Body of pancreas (tissue), 4 donors: ENCODE measurements at regions not wholly inside any gene's neighbourhood (a gene's known extent, or its start where the extent isn't known, plus 50 kb on each side); places are given as distances from the start of the nearest gene placed in this dataset.

Source experiments
- ATAC-seq: fragments of 150-250 bp; one replicate; pipeline ENCODE4 v1.9.1; 2016
- DNase-seq, 4 donors: peaks; one replicate each; pipeline ENCODE4 v3.0.0-alpha.2; 2019
- H3K27ac ChIP-seq, 4 donors: fragments of 200-600 bp; sonication (generic); 1 replicate in 3 of 4; 2 replicates in 1 of 4; pipeline versions ENCODE4 v1.5.1 to v1.6.1; 2016 to 2019; ENCODE audit warnings: mild to moderate bottlenecking in 1 of 4, mixed read lengths in 1 of 4, moderate library complexity in 1 of 4
- H3K27me3 ChIP-seq, 2 donors: fragments of 200-600 bp; sonication (generic); one replicate each; pipeline ENCODE4 v1.6.0; 2016; ENCODE audit warnings: mild to moderate bottlenecking in 1 of 2
- H3K36me3 ChIP-seq, 2 donors: fragments of 200-600 bp; sonication (generic); replicated peaks in 1 of 2; 2 replicates each; pipeline ENCODE4 v1.5.1; 2016; ENCODE audit warnings: low read depth in 2 of 2; ENCODE audit not compliant: insufficient read depth in 1 of 2
- H3K4me1 ChIP-seq: fragments of 200-600 bp; sonication (generic); one replicate; pipeline ENCODE4 v1.6.0; 2016
- H3K4me3 ChIP-seq, 2 donors: fragments of 200-600 bp; sonication (generic); 1 replicate in 1 of 2; 2 replicates in 1 of 2; pipeline ENCODE4 v1.5.1; 2016 to 2019
- H3K9me3 ChIP-seq, 3 donors: fragments of 200-600 bp; sonication (generic); 1 replicate in 2 of 3; 2 replicates in 1 of 3; pipeline ENCODE4 v1.5.1; 2016
- POLR2A ChIP-seq, 3 donors: fragments of 450-650 bp; IDR thresholded peaks; one replicate each; pipeline ENCODE4 v1.6.1; 2016; ENCODE audit warnings: antibody characterized with exemption in 3 of 3, mild to moderate bottlenecking in 2 of 3
- WGBS, 2 donors: methylation state at CpG; one replicate each; pipeline ENCODE4 v1.1.5; 2017; 5-methylcytosine and 5-hydroxymethylcytosine counted together
- intact Hi-C: fragments of 100-400 bp; cut with DNase I; formaldehyde crosslinking; loops from one replicate; pipeline ENCODE4 v1.15.1; 2023
- TF ChIP-seq, protein P1 (sequence below), 7 experiments: fragments of 450-650 bp in 4 of 7; fragments of 200-600 bp in 3 of 7; sonication (generic) in 3 of 7; IDR thresholded peaks; one replicate each; pipeline ENCODE4 v1.5.1; 2016 to 2019; ENCODE audit warnings: antibody characterized with exemption in 7 of 7

DNA sequence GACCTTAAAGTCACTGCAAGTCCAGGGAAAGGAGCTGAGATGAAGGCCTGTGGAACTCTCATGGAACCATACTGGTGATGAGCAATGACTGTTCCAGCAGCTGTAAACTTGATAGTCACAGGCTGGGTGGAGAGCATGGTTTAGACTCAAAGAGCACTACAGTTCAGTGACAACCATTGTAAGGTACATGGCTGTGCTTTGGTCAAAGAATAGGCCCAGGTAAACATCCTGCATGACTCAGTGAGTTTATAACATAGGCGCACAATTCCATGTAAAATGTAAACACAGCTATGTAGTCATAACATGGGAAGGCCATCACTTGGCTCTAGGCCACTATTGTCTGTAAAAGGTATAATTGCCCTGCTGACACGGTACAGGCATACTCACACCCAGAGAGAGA, 119.3 kb upstream of the FSCB start:
- Histone ChIP-seq H3K4me3 (no peak overlapping the region), H3K36me3 (no peaks in the 10 kb centered on the region), H3K4me1 (no peaks in the 10 kb centered on the region), H3K27me3 (no peaks in the 10 kb centered on the region), H3K27ac (no peak overlapping the region), H3K9me3 (no peaks in the 10 kb centered on the region)
- no peak for ATAC-seq
- TF ChIP-seq, protein P1, sequence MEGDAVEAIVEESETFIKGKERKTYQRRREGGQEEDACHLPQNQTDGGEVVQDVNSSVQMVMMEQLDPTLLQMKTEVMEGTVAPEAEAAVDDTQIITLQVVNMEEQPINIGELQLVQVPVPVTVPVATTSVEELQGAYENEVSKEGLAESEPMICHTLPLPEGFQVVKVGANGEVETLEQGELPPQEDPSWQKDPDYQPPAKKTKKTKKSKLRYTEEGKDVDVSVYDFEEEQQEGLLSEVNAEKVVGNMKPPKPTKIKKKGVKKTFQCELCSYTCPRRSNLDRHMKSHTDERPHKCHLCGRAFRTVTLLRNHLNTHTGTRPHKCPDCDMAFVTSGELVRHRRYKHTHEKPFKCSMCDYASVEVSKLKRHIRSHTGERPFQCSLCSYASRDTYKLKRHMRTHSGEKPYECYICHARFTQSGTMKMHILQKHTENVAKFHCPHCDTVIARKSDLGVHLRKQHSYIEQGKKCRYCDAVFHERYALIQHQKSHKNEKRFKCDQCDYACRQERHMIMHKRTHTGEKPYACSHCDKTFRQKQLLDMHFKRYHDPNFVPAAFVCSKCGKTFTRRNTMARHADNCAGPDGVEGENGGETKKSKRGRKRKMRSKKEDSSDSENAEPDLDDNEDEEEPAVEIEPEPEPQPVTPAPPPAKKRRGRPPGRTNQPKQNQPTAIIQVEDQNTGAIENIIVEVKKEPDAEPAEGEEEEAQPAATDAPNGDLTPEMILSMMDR (IDR thresholded peaks at IDR 0.05) = no peak
- no peak for TF ChIP-seq POLR2A (IDR thresholded peaks at IDR 0.05)
- intact Hi-C loops = no loop called here
- no peak for DNase-seq
- whole genome bisulfite sequencing, 2 donors = 85 to 90% methylated on average over 2 of the region's 2 CpGs

DNA sequence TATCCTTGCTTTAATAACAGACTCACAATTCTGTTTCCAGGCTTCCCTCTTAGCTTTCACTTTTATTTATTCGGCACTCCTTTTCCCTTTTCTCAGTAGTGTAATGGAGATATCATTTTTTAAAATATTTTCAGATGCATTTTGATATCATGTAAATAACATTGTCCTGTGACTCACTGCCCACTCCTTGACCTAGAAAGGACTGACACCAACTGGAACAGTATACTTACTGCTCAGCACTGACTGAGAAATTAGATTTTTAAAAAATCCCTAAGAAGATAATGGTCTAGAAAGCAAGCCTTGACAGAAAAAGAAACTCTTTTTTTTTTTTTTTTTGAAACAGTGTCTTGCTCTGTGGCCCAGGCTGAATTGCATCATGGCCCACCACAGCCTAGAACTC, 118.0 kb upstream of the FSCB start:
- WGBS, 2 donors = 69 to 76% methylated on average over 1 of the region's 1 CpG

DNA sequence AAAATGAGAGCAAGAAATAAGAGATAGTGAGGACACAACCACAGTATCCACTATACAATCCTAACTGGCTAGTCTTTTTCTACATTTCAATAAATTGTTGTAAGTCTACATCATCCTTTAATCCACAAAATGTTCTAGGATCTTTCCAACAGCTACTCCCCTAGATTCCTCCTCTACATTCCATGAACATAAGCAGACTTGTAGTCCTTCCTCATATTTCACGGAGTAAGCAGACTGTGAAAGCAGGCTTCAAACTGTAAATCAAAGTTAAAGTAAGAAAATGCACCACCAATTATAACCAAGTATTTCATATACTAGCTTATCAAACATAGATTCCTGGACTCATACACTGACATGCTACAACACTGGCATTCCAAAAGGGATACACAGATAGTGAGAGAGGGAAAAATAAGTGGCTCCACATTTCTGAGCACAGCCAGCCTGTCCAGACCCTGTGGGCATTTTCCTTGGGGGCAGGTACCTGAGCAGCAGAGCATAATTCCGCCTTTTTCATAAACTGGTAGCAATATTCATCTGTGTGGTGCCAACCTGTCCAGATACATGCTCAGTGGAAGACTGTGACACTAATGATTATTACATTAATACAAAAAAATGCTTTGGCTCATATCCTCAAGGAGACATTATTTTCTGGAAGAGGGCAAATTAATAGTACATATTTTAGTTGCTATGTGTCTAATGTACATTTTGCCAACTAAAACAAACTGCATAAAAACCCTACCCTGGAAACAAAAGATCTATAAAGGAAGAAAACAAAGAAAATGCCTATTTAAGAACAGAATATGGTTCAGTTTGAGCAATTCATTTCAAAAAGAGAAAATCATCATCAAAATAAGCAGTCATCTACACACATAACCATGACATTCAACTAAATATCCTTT, 113.3 kb upstream of the FSCB start:
- Histone ChIP-seq H3K27ac (no peak overlapping the region), H3K4me3 (no peak overlapping the region), H3K27me3 (no peaks in the 10 kb centered on the region), H3K9me3 (no peaks in the 10 kb centered on the region), H3K36me3 (no peaks in the 10 kb centered on the region), H3K4me1 (no peaks in the 10 kb centered on the region)
- WGBS, 2 donors = 53 to 64% methylated on average over 2 of the region's 2 CpGs
- DNase-seq (no peak), ATAC-seq (no peak)
- intact Hi-C loops = no loop called here
- no peak for TF ChIP-seq POLR2A (IDR thresholded peaks at IDR 0.05)
- TF ChIP-seq, protein P1 (IDR thresholded peaks at IDR 0.05) = no peak

More for the DNA sequence above, 118.0 kb upstream of the FSCB start:
- DNase-seq (no peak), ATAC-seq (no peak)
- H3K4me1 ChIP-seq = no peaks in the 10 kb centered on the region
- no peaks in the 10 kb centered on the region for H3K27me3 ChIP-seq
- H3K4me3 ChIP-seq = no peak overlapping the region
- no peak for TF ChIP-seq POLR2A (IDR thresholded peaks at IDR 0.05)
- TF ChIP-seq, protein P1 (IDR thresholded peaks at IDR 0.05) = no peak
- intact Hi-C loops = no loop called here
- no peaks in the 10 kb centered on the region for H3K36me3 ChIP-seq
- H3K27ac ChIP-seq = no peak overlapping the region
- H3K9me3 ChIP-seq = no peaks in the 10 kb centered on the region

DNA sequence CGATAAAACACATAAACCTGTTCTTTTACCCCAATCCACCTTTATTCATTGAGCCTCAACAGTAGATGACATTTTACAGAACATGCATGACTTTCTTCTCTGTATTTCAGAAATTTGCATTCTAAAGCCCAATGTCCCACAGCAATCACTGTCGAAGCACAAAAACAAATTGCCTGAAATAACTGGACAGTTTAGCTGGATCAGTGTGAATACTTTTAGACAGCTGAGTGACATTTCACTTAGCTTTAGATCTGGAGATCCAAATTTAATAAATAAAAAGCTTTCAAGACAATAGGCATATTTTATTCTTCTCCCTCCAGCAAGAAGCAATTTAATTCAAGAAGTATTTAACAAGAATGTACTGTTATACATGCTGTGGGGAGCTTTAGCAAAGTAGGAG, 109.1 kb upstream of the FSCB start:
- H3K36me3 ChIP-seq = no peaks in the 10 kb centered on the region
- H3K27ac ChIP-seq = no peak overlapping the region
- intact Hi-C loops = no loop called here
- no peak overlapping the region for H3K4me3 ChIP-seq
- no peak for TF ChIP-seq POLR2A (IDR thresholded peaks at IDR 0.05)
- TF ChIP-seq, protein P1 (IDR thresholded peaks at IDR 0.05) = no peak
- 71 to 88% methylated on average over 2 of the region's 2 CpGs for WGBS, 2 donors
- no peaks in the 10 kb centered on the region for H3K4me1 ChIP-seq
- DNase-seq = no peak
- H3K27me3 ChIP-seq = no peaks in the 10 kb centered on the region
- H3K9me3 ChIP-seq = no peaks in the 10 kb centered on the region
- no peak for ATAC-seq
